ENCODE measurements at regions not wholly inside any gene's neighbourhood (a gene's known extent, or its start where the extent isn't known, plus 50 kb on each side); places are given as distances from the start of the nearest gene placed in this dataset.

GRCh38 chr5:25955337-25955736 is 1083.0 kb downstream of the CDH9 start:
- H3K27ac ChIP-seq (ENCODE audit: insufficient read depth, low read depth, low read length), result no peak overlapping the region
- no TSS peak for BruUV-seq (replicated peaks)
- dilution Hi-C loops (cut with MboI; ENCODE audit: extremely low pct_ligation_motif_present, low sequenced_read_pairs) (no loop called here), intact Hi-C loops (cut with micrococcal nuclease) (no loop called here)
- TF ChIP-seq FOS (IDR thresholded peaks at IDR 0.05; ENCODE audit: borderline replicate concordance, insufficient read depth, low read length), result no peak
- no peak for TF ChIP-seq POLR2A (IDR thresholded peaks at IDR 0.05; ENCODE audit: low read depth, low read length)
- POLR2A ChIA-PET, result no interaction called here
- CTCF ChIA-PET, result no interaction called here
- H3K79me2 ChIP-seq (ENCODE audit: control insufficient read depth, insufficient read depth, low read length), result no peaks in the 10 kb centered on the region
- no peaks in the 10 kb centered on the region for H3K9me1 ChIP-seq (replicated peaks; ENCODE audit: control insufficient read depth, extremely low read depth, insufficient read depth, low read length)
- FAIRE-seq (no peak), DNase-seq (ENCODE audit: low read depth, low spot score) (no peak)
- no peaks in the 10 kb centered on the region for H3K27me3 ChIP-seq (ENCODE audit: control insufficient read depth in 2 of 2, insufficient read depth in 2 of 2, low read length in 2 of 2)
- H4K20me1 ChIP-seq (replicated peaks; ENCODE audit: control insufficient read depth, extremely low read depth, insufficient read depth, low read length), result no peaks in the 10 kb centered on the region
- no peak overlapping the region for H3K9ac ChIP-seq (replicated peaks; ENCODE audit: extremely low read depth, insufficient read depth, low read length)
- no peak overlapping the region for H3K4me3 ChIP-seq (replicated peaks in 1 of 3; ENCODE audit: insufficient read depth in 1 of 3, low read depth in 1 of 3, low read length in 3 of 3)
- H3K9me3 ChIP-seq (replicated peaks; ENCODE audit: control insufficient read depth, insufficient read depth, low read length), result peaks cover 1% of the 10 kb centered on the region
- no peak overlapping the region for H3K4me2 ChIP-seq (ENCODE audit: insufficient read depth, low read length)
- no peaks in the 10 kb centered on the region for H3K4me1 ChIP-seq (ENCODE audit: control insufficient read depth, extremely low read depth, insufficient read depth, low read length)
- H2AFZ ChIP-seq (ENCODE audit: low read depth, low read length), result no peak overlapping the region
- no peaks in the 10 kb centered on the region for H3K36me3 ChIP-seq (ENCODE audit: control insufficient read depth in 2 of 2, extremely low read depth in 1 of 2, insufficient read depth in 2 of 2, low read length in 2 of 2)

GRCh38 chr5:25950681-25951080 is 1087.7 kb downstream of the CDH9 start:
- CTCF ChIA-PET, result no interaction called here
- no TSS peak for BruUV-seq (replicated peaks)
- Histone ChIP-seq H3K4me2 (ENCODE audit: insufficient read depth, low read length) (no peak overlapping the region), H3K36me3 (ENCODE audit: control insufficient read depth in 2 of 2, extremely low read depth in 1 of 2, insufficient read depth in 2 of 2, low read length in 2 of 2) (no peaks in the 10 kb centered on the region), H3K9me3 (replicated peaks; ENCODE audit: control insufficient read depth, insufficient read depth, low read length) (peaks cover 1% of the 10 kb centered on the region), H3K9ac (replicated peaks; ENCODE audit: extremely low read depth, insufficient read depth, low read length) (no peak overlapping the region), H4K20me1 (replicated peaks; ENCODE audit: control insufficient read depth, extremely low read depth, insufficient read depth, low read length) (no peaks in the 10 kb centered on the region), H3K9me1 (replicated peaks; ENCODE audit: control insufficient read depth, extremely low read depth, insufficient read depth, low read length) (no peaks in the 10 kb centered on the region), H2AFZ (ENCODE audit: low read depth, low read length) (no peak overlapping the region), H3K4me1 (ENCODE audit: control insufficient read depth, extremely low read depth, insufficient read depth, low read length) (no peaks in the 10 kb centered on the region), H3K4me3 (replicated peaks in 1 of 3; ENCODE audit: insufficient read depth in 1 of 3, low read depth in 1 of 3, low read length in 3 of 3) (no peak overlapping the region), H3K27ac (ENCODE audit: insufficient read depth, low read depth, low read length) (no peak overlapping the region), H3K79me2 (ENCODE audit: control insufficient read depth, insufficient read depth, low read length) (no peaks in the 10 kb centered on the region), H3K27me3 (ENCODE audit: control insufficient read depth in 2 of 2, insufficient read depth in 2 of 2, low read length in 2 of 2) (no peaks in the 10 kb centered on the region)
- dilution Hi-C loops (cut with MboI; ENCODE audit: extremely low pct_ligation_motif_present, low sequenced_read_pairs), result no loop called here
- intact Hi-C loops (cut with micrococcal nuclease), result no loop called here
- DNase-seq (ENCODE audit: low read depth, low spot score) (no peak), FAIRE-seq (no peak)
- no peak for TF ChIP-seq FOS (IDR thresholded peaks at IDR 0.05; ENCODE audit: borderline replicate concordance, insufficient read depth, low read length)
- no peak for TF ChIP-seq GATA2 (IDR thresholded peaks at IDR 0.05; ENCODE audit: insufficient read depth, insufficient read length, low read depth, low read length)
- POLR2A ChIA-PET, result no interaction called here
